Cardiac muscle cell (in vitro differentiated cells and primary cell): ENCODE measurements at regions not wholly inside any gene's neighbourhood (a gene's known extent, or its start where the extent isn't known, plus 50 kb on each side); places are given as distances from the start of the nearest gene placed in this dataset.

Source experiments
- DNase-seq, 2 donors: peaks; one replicate each; pipeline versions ENCODE4 v3.0.0 to v3.0.0-alpha.2; 2010 to 2017; ENCODE audit warnings: low read depth in 1 of 2, low spot score in 1 of 2
- H3K27ac ChIP-seq: fragments of 200-600 bp; sonication (generic); 2 replicates; pipeline ENCODE4 v1.5.1; 2016
- H3K27me3 ChIP-seq: fragments of 200-600 bp; sonication (generic); 2 replicates; pipeline ENCODE4 v1.6.0; 2016; ENCODE audit warnings: control low read depth
- H3K36me3 ChIP-seq: fragments of 200-600 bp; sonication (generic); 2 replicates; pipeline ENCODE4 v1.5.1; 2016; ENCODE audit warnings: control low read depth
- H3K4me1 ChIP-seq: fragments of 200-600 bp; sonication (generic); 2 replicates; pipeline ENCODE4 v1.8.1; 2017; ENCODE audit warnings: low read depth, mild to moderate bottlenecking, mixed run types
- H3K4me3 ChIP-seq: fragments of 200-600 bp; sonication (generic); 2 replicates; pipeline ENCODE4 v1.5.1; 2016; ENCODE audit warnings: mild to moderate bottlenecking
- H3K9me3 ChIP-seq: fragments of 200-600 bp; sonication (generic); 2 replicates; pipeline ENCODE4 v1.5.1; 2017; ENCODE audit warnings: low read depth, mild to moderate bottlenecking, control low read depth
- CTCF ChIP-seq: IDR thresholded peaks from 2 replicates; pipeline ENCODE4 v1.5.1; 2012; ENCODE audit warnings: low read depth, mild to moderate bottlenecking, low read length

- Histone ChIP-seq H3K36me3 (no peaks in the 10 kb centered on the region), H3K4me3 (no peak overlapping the region), H3K4me1 (no peaks in the 10 kb centered on the region), H3K9me3 (no peaks in the 10 kb centered on the region), H3K27ac (no peak overlapping the region), H3K27me3 (no peaks in the 10 kb centered on the region)
- DNase-seq = peak in 1 of 2 donors; percentile 70
- TF ChIP-seq CTCF = no peak
These were observed 138.3 kb downstream of the PCDH18 start for GRCh38 chr4:137394018-137394417.

- no peak overlapping the region for H3K27ac ChIP-seq
- no peaks in the 10 kb centered on the region for H3K4me1 ChIP-seq
- peak in 1 of 2 donors; percentile 58 for DNase-seq
- H3K27me3 ChIP-seq = no peaks in the 10 kb centered on the region
- H3K36me3 ChIP-seq = no peaks in the 10 kb centered on the region
- TF ChIP-seq CTCF = no peak
- H3K4me3 ChIP-seq = no peak overlapping the region
- H3K9me3 ChIP-seq = no peaks in the 10 kb centered on the region
These were observed 139.2 kb downstream of the PCDH18 start for GRCh38 chr4:137393044-137393443.

GRCh38 chr4:137390707-137391106 is 141.6 kb downstream of the PCDH18 start:
- Histone ChIP-seq H3K4me1 (no peaks in the 10 kb centered on the region), H3K4me3 (no peak overlapping the region), H3K9me3 (no peaks in the 10 kb centered on the region), H3K27me3 (no peaks in the 10 kb centered on the region), H3K27ac (no peak overlapping the region), H3K36me3 (no peaks in the 10 kb centered on the region)
- no peak for TF ChIP-seq CTCF
- DNase-seq = peak in 1 of 2 donors; percentile 80

GRCh38 chr4:137389911-137390520 is 142.3 kb downstream of the PCDH18 start:
- H3K27me3 ChIP-seq = no peaks in the 10 kb centered on the region
- H3K36me3 ChIP-seq = no peaks in the 10 kb centered on the region
- DNase-seq = peak in 1 of 2 donors; percentile 63
- no peak for TF ChIP-seq CTCF
- H3K4me1 ChIP-seq = no peaks in the 10 kb centered on the region
- no peak overlapping the region for H3K4me3 ChIP-seq
- no peaks in the 10 kb centered on the region for H3K9me3 ChIP-seq
- H3K27ac ChIP-seq = no peak overlapping the region

GRCh38 chr4:137387924-137388323 is 144.4 kb downstream of the PCDH18 start:
- Histone ChIP-seq H3K4me3 (no peak overlapping the region), H3K4me1 (no peaks in the 10 kb centered on the region), H3K27me3 (no peaks in the 10 kb centered on the region), H3K9me3 (no peaks in the 10 kb centered on the region), H3K36me3 (no peaks in the 10 kb centered on the region), H3K27ac (no peak overlapping the region)
- TF ChIP-seq CTCF = no peak
- peak in 1 of 2 donors; percentile 77 for DNase-seq
